Liver (tissue), 3 donors: ENCODE measurements at regions not wholly inside any gene's neighbourhood (a gene's known extent, or its start where the extent isn't known, plus 50 kb on each side); places are given as distances from the start of the nearest gene placed in this dataset.

Experiments used
- ATF3 ChIP-seq: IDR thresholded peaks from 2 replicates; pipeline ENCODE4 v1.6.1; 2016; ENCODE audit warnings: antibody characterized with exemption
- CTCF ChIP-seq: fragments of 150-350 bp; IDR thresholded peaks from 2 replicates; pipeline ENCODE4 v1.5.1; 2017; ENCODE audit warnings: improper control_type of control experiment, low read depth, low read length; ENCODE audit not compliant: missing input control
- FOXA1 ChIP-seq: IDR thresholded peaks from 2 replicates; pipeline ENCODE4 v1.6.1; 2016; ENCODE audit warnings: antibody characterized with exemption
- GABPA ChIP-seq, 2 donors: IDR thresholded peaks in 1 of 2; conservative IDR thresholded peaks in 1 of 2; 2 replicates each; pipeline ENCODE4 v1.6.1; 2016; ENCODE audit warnings: antibody characterized with exemption in 2 of 2, mild to moderate bottlenecking in 1 of 2, moderate library complexity in 1 of 2
- JUND ChIP-seq, 2 donors: IDR thresholded peaks; 2 replicates each; pipeline ENCODE4 v1.6.1; 2016; ENCODE audit warnings: antibody characterized with exemption in 2 of 2
- MAX ChIP-seq: IDR thresholded peaks from 2 replicates; pipeline ENCODE4 v1.6.1; 2016; ENCODE audit warnings: antibody characterized with exemption
- REST ChIP-seq: IDR thresholded peaks from 2 replicates; pipeline ENCODE4 v1.6.1; 2016; ENCODE audit warnings: antibody characterized with exemption, mild to moderate bottlenecking
- YY1 ChIP-seq: IDR thresholded peaks from 2 replicates; pipeline ENCODE4 v1.6.1; 2016; ENCODE audit warnings: antibody characterized with exemption, mild to moderate bottlenecking
- donor health status: healthy.
- donor health status: healthy.

- TF ChIP-seq CTCF (no peak), JUND (IDR thresholded peaks at IDR 0.05) (no peak), GABPA (IDR thresholded peaks at IDR 0.05 in 1 of 2, conservative IDR thresholded peaks at IDR 0.05 in 1 of 2) (no peak), REST (no peak), FOXA1 (no peak), ATF3 (no peak), YY1 (no peak), MAX (no peak)
These were observed 189.7 kb upstream of the ITM2A start for GRCh38 chrX:79556800-79557199.
